GM21367 (cell line): ENCODE measurements at regions not wholly inside any gene's neighbourhood (a gene's known extent, or its start where the extent isn't known, plus 50 kb on each side); places are given as distances from the start of the nearest gene placed in this dataset.
"Not testable (repeated sequence)": the region's sequence is repeated elsewhere in the genome, so short reads cannot be mapped to it uniquely, and the experiment has no call there.

Source experiments
- ATAC-seq: cut with Tn5 transposase; IDR thresholded peaks from one replicate; pipeline ENCODE4 v1.9.1; 2021; ENCODE audit not compliant: unreplicated experiment

- ATAC-seq: no peak
Observed at GRCh38 chr18:76051396-76052226, 443.4 kb downstream of the ZNF516 start.

DNA sequence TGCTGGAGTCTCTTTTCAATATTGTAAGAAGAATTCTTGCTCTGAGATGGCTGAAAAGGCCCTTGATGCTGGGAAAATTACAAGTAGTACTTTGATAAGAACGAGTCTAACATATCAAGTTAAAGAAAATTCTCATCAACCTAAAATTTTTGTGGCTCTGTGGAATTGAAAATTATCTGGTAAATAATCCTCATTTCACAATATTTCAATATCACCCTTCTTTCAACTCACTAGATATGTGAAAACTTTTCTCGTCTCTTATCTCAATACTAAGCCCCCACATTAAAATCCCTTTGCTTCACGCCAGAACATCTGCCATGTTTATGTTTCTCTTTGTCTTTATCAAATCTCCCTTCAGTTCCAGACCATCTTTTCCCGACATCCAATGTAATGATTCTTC, 448.8 kb downstream of the ZNF516 start:
- no peak for ATAC-seq

DNA sequence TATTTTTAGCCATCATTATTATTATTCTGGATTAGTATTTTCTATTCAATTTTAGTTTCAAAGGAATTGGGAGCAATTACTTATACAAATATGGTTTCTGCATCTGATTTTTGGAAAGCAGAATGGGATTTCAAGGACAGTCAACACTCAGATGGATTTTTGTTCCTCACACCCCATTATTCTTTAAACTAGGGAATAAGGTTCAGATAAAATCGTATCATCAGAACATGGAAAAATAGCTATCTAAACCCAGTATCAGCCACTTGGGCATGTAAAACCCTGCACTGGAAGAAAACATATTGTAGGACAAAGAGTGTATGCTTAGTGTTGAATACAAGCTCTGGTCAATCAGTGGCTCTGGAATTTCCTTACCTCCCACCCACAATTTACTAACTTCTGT, 452.5 kb downstream of the ZNF516 start:
- no peak for ATAC-seq

- ATAC-seq: no peak
Observed at GRCh38 chr18:76018210-76018609, 476.8 kb downstream of the ZNF516 start.

DNA sequence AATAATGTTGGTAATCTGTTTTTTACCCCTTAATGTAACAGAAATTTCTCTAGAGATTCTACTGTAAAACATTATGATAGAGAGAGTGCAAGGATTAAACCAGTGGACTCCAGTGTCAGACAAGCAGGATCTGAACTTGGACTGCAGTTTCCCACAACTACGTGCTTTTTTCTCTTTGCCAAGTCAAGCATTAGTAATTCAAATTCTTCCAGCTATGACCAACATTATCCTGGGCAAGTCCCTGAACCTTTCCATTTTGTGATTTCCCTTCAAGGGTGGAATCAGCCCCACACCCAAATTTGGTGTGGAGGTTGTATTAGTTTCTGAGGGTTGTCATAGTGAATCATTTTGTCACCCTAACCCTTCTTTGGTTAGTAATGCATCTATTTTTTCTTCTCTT, 482.0 kb downstream of the ZNF516 start:
- ATAC-seq: no peak

DNA sequence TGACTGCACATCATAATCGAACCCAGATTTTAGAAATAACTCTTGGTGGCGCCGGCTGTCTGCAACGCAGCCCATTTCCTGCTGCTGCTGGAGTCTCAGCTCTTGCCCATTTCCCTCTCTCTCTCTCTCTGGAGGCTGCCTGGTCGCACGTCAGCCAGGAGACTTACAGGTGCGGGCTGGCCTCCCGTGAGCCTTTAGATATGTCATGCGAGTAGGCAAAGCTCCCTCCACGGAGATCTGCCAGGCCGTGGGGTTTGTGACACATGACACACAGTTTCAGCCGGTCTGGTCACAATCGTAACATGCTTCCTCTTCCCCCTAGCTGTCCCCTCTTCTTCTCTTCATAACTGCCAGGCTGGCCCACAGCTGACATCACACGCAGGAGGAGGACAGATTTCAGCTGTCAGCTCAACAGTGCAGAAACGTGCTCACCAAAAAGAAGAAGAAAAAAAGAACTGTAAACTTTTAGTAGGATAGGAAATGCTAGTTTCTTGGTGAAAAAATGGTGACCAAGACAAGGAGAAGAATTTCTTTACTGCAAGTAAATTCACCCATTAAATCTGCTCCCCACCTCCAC, 489.3 kb downstream of the ZNF516 start:
- ATAC-seq: no peak

GRCh38 chr18:75987913-75988312, 507.1 kb downstream of the ZNF516 start:
- ATAC-seq: not testable (repeated sequence)

DNA sequence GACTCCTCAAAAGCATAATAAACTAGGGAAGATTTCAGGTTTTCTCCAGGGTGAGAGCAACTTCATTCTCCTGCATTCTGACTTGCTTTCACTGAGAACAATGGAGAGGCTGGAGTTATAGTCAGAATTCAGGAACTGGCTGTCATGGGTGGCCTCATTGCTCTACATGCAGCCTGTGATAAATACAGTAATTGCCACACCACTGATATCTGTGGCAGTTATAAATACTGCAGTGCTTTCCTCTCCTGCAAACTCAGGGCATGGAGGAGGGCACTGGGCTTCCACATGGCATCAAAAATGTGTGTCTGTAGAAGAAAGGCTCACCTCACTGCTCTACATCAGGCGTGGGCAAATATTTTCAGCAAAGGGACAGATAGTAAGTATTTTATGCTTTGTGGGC, 510.2 kb downstream of the ZNF516 start:
- no peak for ATAC-seq

DNA sequence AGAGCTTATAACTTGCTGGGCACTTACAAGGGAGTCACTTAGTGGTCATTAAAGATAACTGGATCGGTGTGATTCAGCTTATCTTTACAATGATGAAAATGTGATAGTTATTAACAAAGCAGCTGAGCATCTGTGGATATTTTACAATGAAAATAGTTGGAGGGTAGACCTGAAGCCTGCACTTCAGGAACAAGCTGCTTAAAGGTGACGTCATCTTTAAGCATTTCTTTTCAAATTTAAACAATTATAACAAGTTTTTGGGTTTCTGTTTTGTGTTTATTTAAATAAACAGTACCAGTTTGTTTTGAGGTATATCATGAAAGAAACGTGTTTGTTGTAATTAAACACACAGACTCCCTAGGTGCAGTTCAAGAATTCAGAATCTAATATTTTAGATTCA, 513.9 kb downstream of the ZNF516 start:
- ATAC-seq: no peak

DNA sequence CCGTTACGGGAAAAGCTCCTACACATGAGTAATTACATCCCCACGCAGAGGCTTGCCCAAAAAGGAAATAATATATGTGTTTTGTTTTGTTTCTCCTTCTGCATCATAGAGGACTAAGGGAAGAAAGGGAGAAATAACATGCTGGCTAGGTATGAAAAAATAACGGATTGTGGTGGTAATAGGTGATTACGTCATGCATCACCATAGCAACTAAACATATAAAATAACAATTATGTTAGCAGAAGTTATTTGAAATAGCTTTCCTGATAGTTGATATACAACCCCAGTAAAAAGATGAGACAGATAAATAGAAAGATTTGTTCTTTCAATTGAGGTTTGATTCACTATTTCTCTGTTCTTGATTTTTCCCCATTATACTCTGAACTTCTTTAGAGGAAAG, 518.0 kb downstream of the ZNF516 start:
- ATAC-seq: no peak

DNA sequence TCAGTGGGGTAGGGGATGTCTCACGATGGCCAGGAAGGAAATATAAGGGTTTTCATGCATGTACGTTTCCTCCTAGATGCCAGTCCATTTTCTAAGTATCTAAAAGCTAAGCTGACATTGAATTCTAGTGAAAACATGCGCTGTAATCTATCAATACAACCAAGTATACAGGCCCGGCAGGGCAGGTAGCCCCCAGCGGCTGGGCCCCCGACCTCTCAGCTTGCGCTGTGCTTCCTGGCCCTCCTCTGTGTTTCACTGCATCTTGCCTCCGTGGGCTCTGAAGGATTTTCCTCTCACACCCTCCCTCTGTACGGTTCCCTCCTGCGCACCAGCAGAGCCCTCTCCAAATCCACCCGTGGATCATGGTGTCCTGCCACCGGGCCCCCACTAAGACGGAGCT, 524.8 kb downstream of the ZNF516 start:
- ATAC-seq: no peak

DNA sequence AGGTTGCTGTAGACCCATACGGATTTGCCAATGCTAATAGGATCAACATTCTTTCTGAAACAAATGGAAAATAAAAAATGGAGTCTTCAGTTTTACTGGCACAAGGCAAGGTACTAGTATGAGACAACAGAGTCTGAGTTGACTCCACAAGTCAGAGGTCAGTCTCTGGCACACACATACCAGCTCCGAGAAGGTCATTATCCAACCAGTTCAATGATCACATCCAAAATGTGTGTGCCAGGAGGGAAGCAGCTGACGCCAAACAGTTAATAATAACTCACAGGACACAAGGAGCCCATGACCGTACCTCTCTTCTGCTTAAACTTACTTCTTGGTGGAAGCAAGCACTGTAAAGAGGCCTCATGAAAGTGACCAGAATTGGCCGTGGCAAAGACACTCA, 528.6 kb downstream of the ZNF516 start:
- no peak for ATAC-seq

- ATAC-seq: no peak
Observed at GRCh38 chr18:75962036-75962572, 532.9 kb downstream of the ZNF516 start.

DNA sequence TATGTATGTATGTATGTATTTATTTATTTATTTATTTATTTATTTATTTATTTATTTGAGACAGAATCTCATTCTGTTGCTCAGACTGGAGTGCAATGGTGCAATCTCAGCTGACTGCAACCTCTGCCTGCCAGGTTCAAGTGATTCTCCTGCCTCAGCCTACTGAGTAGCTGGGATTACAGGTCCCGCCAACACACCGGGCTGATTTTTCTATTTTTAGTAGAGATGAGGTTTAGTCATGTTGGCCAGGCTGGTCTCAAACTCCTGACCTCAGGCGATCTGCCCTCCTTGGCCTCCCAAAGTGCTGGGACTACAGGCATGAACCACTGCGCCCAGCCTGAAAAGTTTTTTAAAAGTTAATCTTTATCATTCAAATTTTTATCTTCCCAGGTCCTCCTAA, 532.9 kb upstream of the SMIM21 start:
- not testable (repeated sequence) for ATAC-seq

GRCh38 chr18:75959150-75959549, 531.6 kb upstream of the SMIM21 start:
- ATAC-seq: no peak

DNA sequence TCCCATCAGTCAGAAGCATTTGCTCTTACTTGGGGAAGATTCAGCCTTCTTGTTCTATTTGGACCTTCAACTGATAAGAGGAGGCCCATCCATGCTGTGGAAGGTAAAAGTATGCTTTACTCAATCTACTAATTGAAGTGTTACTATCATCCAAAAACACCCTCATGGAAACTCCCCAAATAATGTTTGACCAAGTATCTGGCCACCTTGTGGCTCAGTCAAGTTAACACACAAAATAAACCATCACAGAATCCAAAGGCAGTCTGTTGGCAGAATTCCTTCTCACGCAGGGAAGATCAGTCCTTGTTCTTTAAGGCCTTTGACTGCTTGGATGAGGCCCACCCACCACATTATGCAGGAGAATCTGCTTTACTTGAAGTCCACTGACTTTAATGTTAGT, 531.2 kb upstream of the SMIM21 start:
- no peak for ATAC-seq

- no peak for ATAC-seq
Observed at GRCh38 chr18:75945265-75945933, 517.9 kb upstream of the SMIM21 start.

DNA sequence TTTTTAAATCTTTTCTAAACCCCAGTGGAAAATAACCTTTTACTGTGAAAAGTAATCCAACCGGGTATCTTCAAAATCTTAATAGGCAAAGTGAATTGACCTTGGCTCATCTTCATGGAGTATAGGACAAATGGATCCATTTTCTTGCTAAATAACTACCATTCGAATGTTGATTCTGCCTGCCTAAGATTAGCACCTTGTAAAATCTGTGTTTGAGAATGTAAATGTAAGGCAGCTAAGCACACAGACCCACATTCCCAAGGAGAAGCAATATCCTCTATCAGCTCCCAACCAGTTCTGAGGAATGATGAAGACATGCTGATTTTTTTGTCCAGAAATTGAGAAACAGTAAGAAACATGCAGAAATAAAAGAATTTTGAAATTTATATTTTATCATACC, 509.8 kb upstream of the SMIM21 start:
- ATAC-seq: no peak

DNA sequence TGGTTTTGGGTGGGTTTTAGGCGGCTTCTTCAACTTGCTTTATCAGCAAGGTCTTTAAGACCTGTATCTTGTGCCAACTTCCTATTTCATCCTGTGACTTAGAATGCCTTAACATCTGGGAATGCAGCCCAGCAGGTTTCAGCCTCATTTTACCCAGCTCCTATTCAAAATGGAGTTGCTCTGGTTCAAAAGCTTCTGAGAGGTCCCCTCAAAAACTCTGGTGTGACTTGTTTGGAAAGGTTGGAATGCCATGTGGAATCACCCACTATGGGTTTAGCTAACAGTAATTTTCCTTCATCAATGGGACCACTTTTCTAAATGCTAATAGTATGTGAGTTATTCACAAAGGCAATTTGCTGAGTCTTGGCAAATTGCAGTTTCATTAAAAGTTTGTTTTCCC, 509.4 kb upstream of the SMIM21 start:
- no peak for ATAC-seq

- ATAC-seq: no peak
Observed at GRCh38 chr18:75931079-75931478, 503.6 kb upstream of the SMIM21 start.

- ATAC-seq: no peak
Observed at GRCh38 chr18:75928706-75929105, 501.2 kb upstream of the SMIM21 start.

DNA sequence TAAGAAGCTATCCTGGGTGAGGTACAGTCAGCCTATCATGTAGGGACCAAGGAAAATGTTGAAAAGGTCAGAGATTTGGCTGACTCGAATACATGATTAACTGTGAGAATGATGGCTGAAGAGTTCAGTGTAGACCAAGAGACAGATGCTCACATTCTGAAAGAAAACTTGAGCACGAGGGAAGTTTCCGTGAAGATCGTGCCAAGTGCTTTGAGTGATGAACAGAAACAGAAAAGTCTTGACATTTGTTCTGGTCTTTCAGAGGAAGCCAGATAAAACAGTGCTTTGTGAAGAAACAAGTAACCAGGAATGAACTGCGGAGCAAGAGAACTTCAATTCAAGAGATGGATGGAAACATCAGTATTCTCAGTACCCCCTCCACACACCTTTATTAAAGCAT, 500.3 kb upstream of the SMIM21 start:
- no peak for ATAC-seq
